Ramos (cell line): ENCODE measurements at regions not wholly inside any gene's neighbourhood (a gene's known extent, or its start where the extent isn't known, plus 50 kb on each side); places are given as distances from the start of the nearest gene placed in this dataset.

ENCODE experiments used
- in situ Hi-C: fragments of 300-500 bp; cut with MboI; formaldehyde crosslinking; loops from one replicate; pipeline ENCODE4 v1.14.3; 2022; ENCODE audit warnings: low sequenced_read_pairs; ENCODE audit not compliant: unreplicated experiment

- in situ Hi-C loops: loop anchor here (10.0 kb wide), 1 partner anchor 901 kb away; no protein-coding TSS in a partner anchor
Measured at GRCh38 chr11:127345819-127346459, 345.4 kb upstream of the KIRREL3 start.

GRCh38 chr11:127340438-127340837 is 339.9 kb upstream of the KIRREL3 start:
- in situ Hi-C loops: loop anchor here (10.0 kb wide), 1 partner anchor 896 kb away; no protein-coding TSS in a partner anchor

- in situ Hi-C loops: no loop called here
Measured at GRCh38 chr11:127339376-127339775, 338.8 kb upstream of the KIRREL3 start.

- in situ Hi-C loops: no loop called here
Measured at GRCh38 chr11:127338380-127339259, 338.1 kb upstream of the KIRREL3 start.

GRCh38 chr11:127334466-127334865 is 333.9 kb upstream of the KIRREL3 start:
- in situ Hi-C loops: no loop called here

GRCh38 chr11:127332896-127333295 is 332.3 kb upstream of the KIRREL3 start:
- in situ Hi-C loops: no loop called here

GRCh38 chr11:127330044-127330443 is 329.5 kb upstream of the KIRREL3 start:
- in situ Hi-C loops: no loop called here

- in situ Hi-C loops: no loop called here
Measured at GRCh38 chr11:127308291-127308690, 307.7 kb upstream of the KIRREL3 start.

GRCh38 chr11:127307700-127308099 is 307.1 kb upstream of the KIRREL3 start:
- in situ Hi-C loops: no loop called here

GRCh38 chr11:127304634-127305033 is 304.1 kb upstream of the KIRREL3 start:
- in situ Hi-C loops: no loop called here

- in situ Hi-C loops: no loop called here
Measured at GRCh38 chr11:127288926-127289325, 288.4 kb upstream of the KIRREL3 start.

GRCh38 chr11:127281534-127281933 is 281.0 kb upstream of the KIRREL3 start:
- in situ Hi-C loops: no loop called here

GRCh38 chr11:127275774-127276173 is 275.2 kb upstream of the KIRREL3 start:
- in situ Hi-C loops: no loop called here

- in situ Hi-C loops: no loop called here
Measured at GRCh38 chr11:127274328-127274676, 273.7 kb upstream of the KIRREL3 start.

GRCh38 chr11:127273593-127274327 is 273.2 kb upstream of the KIRREL3 start:
- in situ Hi-C loops: no loop called here

- in situ Hi-C loops: no loop called here
Measured at GRCh38 chr11:127270851-127271250, 270.3 kb upstream of the KIRREL3 start.

GRCh38 chr11:127269911-127270310 is 269.3 kb upstream of the KIRREL3 start:
- in situ Hi-C loops: no loop called here

- in situ Hi-C loops: no loop called here
Measured at GRCh38 chr11:127268932-127269331, 268.4 kb upstream of the KIRREL3 start.

- in situ Hi-C loops: no loop called here
Measured at GRCh38 chr11:127268521-127268920, 268.0 kb upstream of the KIRREL3 start.

- in situ Hi-C loops: no loop called here
Measured at GRCh38 chr11:127259102-127259501, 258.5 kb upstream of the KIRREL3 start.

- in situ Hi-C loops: no loop called here
Measured at GRCh38 chr11:127255209-127255608, 254.6 kb upstream of the KIRREL3 start.
